ENCODE measurements at regions not wholly inside any gene's neighbourhood (a gene's known extent, or its start where the extent isn't known, plus 50 kb on each side); places are given as distances from the start of the nearest gene placed in this dataset.
"Not testable (repeated sequence)": the region's sequence is repeated elsewhere in the genome, so short reads cannot be mapped to it uniquely, and the experiment has no call there.

DNA sequence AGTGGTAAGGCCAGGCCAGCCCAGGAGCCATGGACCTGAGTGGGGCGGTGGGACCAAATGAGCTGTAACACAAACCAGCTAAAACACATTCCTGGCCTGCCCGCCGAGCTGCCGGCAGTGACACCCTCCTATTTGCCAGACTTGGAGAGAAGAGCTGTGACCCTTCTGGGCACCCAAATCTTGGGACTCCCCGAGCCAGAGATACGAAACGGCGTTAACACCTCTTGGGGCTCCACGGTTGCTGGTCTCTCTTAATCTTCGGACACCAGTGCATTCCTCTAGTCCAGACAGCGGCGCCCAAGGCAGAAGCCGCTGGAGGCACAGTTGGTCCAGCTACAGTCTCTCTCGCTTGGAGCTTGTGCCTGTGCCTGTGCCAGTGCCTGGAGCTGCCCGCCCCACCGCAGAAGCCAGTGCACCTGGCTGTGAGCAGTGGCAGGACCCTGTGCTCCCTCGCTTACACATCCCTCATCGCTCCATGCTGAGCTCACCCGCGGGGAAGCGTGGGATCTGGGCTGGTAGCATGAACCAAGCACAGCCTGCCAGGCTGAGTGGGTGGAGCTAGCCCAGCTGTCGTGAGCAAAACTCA lies 147.2 kb upstream of the KLHL1 start:
- no peak for DNase-seq (ENCODE audit: low spot score)

DNA sequence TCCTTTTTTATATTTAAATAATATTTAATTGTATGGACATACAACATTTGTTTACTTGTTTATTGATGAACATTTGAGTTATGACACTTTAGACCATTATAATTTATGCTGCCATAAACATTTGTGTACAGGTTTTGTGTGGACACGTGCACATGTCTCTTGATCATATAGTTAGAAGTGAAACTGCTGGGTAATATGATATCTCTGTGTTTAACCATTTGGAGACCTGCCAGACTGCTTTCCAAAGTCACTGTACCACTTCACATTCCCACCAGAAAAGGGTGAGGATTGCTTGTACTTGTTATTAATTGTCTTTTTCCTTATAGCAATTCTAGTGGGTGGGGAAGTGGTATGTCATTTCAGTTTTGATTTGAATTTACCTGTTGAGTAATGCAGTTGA lies 145.6 kb upstream of the KLHL1 start:
- no peak for DNase-seq (ENCODE audit: low spot score)

DNA sequence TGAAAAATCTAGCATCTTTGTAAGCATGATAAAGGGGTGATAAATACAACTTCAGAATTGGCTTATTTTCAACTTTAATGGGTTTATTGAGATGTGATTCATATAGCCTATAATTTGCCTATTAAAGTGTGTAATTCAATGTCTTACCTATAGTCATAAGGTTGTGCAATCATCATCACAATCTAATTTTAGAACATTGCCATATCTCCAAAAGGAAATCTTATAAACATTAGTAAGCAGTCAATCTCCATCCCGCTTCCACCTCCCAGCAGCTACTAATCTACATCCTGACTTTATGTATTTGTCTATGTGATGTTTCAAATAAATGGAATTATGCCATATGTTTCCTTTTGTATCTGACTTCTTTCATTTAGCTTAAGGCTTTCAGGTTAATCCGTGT lies 145.2 kb upstream of the KLHL1 start:
- DNase-seq (ENCODE audit: low spot score) = no peak

DNA sequence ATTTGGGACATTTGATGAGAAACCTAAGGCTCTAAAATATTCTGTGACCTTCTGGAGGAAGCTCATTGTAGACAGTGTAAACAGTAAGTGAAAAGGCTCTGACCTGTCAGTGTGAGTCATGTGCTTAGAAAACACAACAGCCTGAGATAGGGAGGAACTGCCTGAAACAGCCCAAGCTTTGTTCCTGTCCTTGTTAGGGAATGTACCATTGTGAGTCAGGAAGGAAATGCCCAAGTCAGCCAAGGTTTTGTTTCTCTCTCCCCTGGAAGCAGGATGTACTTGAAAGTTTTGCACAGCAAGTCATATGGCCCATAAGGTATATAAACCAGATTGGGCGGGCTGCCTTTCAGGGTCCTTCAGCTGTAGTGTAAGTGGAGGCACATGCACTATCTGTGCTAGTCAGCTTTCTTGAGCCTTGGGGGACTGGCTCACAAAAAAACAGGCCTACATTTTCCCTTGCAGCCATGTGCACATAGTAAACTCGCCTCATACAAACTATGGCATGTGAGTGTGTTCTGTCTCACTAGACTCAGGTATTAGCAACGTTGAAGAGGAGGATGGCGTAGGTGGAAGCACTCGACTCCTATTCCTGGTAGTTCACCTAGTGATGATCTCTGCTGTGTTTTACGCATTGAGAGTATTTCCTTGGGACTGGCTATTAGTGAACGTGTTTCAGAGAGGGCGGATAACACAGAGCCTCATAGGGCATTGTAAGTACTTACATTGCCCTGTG lies 141.2 kb upstream of the KLHL1 start:
- peak; percentile 52 for DNase-seq (ENCODE audit: low spot score)

DNA sequence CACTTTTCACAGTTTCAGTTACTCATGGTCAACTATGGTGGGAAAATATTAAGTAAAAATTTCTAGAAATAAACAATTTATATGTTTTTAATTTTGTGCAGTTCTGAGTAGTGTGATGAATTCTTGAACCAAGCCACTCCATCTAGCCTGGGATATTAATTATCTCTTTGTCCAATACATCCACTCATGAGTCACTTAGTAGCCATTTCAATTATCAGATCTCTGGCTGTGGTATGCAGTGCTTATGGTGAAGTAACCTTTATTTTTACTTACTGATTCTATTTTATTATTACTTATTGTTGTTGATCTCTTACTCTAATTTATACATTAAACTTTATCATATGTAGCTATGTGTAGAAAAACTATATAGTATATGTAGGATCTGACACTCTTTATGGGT lies 128.9 kb upstream of the KLHL1 start:
- DNase-seq (ENCODE audit: low spot score) = no peak

DNA sequence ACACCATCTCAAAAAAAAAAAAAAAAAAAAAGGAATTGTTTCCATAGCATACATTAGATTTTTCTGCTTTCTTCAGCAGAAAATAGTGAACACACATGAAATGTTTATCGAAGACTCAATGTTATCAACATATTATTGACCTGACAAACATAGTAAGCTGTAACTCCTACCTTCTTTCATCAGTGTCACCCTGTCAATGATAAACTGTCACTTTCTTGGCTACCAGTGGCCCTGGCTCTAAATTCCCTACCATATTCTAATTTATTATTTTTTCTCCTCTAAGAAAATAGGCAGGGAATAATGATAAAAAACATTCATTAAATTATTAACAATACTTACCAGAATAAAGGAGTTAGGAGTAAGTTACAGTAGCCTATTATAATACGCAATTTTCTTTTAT lies 127.3 kb upstream of the KLHL1 start:
- no peak for DNase-seq (ENCODE audit: low spot score)

DNA sequence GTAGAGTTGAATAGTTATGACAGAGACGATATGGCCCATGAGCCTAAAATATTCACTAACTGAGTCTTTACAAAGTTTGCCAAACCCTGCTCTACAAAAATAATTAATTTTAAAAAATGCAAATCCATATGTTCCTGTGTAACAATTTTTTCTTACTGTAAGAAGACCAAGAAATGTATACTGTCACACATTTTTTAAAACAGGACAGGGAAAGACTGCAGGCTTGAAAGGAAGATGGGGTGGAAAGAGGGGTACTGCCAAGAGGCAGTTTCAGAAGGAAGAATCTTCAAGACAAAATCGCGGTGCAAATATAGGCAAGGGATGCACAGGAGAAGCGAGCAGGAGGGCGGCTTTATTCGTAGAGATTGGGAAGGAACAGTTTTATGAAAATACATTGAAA lies 115.7 kb upstream of the KLHL1 start:
- no peak for DNase-seq (ENCODE audit: low spot score)

DNA sequence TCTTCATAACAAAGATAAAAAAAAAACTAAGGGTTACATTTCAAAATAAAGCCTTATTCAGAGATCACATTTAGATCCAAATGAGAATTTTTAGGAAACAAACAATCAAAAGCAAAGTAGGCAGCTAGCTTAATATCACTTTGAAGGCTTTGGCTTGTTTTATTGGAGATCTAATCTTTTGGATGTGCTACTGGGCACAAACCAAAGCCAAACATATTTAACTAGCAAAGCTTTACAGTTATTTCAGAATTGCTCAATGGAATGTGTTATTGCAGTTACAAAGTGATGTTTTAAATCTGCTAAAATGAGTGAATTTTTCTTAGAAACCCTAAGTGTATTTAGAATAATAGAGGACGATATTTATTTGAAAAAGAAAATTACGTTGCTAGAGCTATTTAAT lies 114.7 kb upstream of the KLHL1 start:
- DNase-seq (ENCODE audit: low spot score) = no peak

DNA sequence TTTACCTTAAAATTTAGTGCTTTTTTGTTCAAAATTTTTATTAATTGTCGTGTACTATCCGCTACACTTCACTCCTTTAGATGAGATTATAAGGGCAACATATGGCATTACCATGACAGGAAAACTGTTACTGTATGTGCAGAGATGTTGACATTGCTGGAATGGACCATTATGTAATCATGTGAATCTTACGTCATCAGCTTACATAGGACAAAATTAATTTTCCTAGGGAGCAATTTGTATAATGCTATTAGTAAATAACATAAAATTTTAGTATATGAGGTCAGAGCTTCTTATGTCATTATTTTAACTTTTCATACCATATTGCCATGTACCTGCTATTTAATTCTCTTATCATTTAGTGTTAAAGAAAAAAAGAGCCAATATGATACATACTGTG lies 110.4 kb upstream of the KLHL1 start:
- DNase-seq (ENCODE audit: low spot score) = no peak

DNA sequence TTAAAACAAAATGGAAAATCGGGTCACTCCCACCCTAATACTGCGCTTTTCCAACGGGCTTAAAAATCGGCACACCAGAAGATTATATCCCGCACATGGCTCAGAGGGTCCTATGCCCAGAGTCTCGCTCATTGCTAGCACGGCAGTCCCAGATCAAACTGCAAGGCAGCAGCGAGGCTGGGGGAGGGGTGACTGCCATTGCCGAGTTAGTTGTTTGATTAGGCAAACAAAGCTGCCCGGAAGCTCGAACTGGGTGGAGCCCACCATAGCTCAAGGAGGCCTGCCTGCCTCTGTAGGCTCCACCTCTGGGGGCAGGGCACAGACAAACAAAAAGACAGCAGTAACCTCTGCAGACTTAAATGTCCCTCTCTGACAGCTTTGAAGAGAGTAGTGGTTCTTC lies 100.7 kb upstream of the KLHL1 start:
- DNase-seq (ENCODE audit: low spot score) = not testable (repeated sequence)

DNA sequence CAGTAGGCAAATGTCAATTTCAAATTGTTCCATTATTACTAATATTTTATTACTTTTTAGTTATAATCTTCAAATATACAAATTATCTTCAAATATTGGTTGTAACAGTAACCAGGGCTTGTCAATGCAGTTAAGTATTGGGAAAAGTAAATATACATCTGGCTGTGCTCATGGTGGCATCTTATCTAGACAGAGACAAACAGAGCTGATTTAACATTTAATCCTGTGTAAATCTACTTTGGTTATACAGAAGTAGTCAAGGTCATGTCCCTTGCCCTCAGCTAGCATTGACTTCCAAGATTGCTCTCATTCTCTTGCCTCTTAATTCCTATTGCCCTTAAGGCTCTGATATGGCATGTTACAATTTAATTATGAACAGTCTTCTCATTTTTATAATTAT lies 98.4 kb upstream of the KLHL1 start:
- DNase-seq (ENCODE audit: low spot score) = no peak

DNA sequence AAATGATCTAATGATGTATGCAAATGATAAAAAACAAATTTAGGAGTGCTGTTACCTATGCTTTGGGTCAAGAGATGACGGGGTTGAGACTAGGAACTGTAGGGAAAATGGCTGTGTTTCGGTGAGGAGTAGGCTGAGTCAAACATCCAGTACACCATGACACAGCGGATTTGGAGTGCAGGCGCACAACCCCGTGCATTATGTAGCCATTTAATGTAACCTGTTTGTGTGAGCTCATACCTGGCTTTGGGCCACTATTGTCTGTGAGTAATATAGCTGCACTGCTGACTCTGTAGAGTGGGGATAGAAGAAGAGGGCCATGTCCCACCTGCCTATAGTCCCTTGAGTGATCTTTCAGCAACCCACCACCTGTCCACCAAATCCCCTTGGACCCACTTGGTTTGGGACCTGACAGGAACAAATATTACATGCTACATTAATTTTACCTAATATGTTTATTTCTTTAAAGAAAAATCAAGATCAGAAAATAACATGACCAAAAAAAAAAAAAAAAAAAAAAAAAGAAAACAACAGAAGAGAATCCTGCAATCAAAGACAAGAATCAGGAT lies 95.5 kb upstream of the KLHL1 start:
- DNase-seq (ENCODE audit: low spot score) = no peak

DNA sequence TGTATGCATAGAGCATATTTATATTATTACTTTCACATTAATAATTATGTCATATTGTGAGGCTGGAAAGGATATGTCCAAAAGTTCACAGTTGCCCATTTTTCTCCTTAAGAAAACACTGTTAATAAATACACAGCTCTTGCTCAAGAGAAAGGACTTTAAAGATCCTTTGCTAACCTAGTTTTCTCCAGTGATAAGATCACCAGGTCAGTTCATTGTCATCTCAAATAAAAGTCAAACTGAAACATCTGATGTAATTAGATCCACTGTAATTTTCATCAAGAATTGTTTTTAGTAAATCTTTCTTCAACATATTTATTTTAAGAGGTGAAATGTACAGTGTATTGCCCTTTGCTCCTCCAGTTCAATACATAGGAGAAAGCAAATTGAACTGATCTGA lies 82.8 kb upstream of the KLHL1 start:
- DNase-seq (ENCODE audit: low spot score) = no peak

DNA sequence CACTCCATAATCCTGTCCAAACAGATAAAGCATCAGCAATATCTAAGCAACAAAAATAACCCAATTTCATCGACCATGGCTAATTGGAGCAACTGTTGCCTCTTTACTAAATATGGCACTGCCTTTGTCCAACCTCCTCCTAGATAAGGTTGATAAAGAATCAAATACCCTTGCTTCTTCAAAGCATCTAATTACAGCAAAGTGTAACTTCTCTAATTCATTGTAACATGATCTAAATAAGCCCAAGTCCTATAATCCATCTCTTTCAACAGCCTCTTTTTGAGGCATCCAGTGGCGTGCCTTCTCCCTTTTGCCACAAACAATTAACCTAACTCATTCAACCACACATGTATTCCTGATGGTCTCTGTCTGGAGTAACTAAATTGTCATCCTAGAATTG lies 81.7 kb upstream of the KLHL1 start:
- no peak for DNase-seq (ENCODE audit: low spot score)

DNA sequence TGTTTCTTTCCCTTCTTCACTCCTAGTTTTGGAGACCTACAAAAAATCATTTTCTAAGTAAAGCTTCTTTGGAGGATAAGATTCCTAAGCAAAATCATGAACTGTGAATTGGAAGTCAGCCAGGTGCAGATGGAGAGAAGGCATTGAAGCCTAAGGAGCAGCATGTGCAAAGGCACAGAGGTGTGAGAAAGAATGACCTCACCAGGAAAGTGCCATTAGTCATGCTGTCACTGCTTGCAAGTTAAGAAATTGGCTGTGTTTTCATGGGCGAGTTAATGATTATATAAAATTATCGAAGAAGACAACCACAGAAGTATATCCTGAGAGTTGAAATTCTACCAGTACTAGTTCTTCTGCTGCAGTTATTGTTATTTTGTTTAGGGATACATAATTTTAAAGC lies 80.3 kb upstream of the KLHL1 start:
- no peak for DNase-seq (ENCODE audit: low spot score)

DNA sequence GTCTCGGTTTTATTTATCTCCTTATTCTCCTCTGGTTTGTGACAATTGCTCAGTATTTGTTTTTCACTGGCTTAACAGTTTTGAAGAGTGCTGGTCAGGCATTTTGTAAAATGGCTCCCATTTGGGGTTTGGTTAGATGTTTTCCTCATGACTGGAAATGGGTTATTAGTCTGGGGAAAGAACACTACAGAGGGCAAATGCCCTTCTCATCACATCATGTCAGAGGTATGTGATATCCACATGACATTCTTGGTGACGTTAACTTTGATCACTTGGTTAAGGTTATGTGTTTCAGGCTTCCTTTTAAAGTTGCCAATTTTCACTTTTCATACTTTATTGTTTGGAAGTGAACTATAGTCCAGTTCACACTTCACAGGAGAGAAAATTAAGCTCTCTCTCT lies 74.8 kb upstream of the KLHL1 start:
- DNase-seq (ENCODE audit: low spot score) = no peak

All from kidney capillary endothelial cell (primary cell).